ENCODE measurements at regions not wholly inside any gene's neighbourhood (a gene's known extent, or its start where the extent isn't known, plus 50 kb on each side); places are given as distances from the start of the nearest gene placed in this dataset.

DNA sequence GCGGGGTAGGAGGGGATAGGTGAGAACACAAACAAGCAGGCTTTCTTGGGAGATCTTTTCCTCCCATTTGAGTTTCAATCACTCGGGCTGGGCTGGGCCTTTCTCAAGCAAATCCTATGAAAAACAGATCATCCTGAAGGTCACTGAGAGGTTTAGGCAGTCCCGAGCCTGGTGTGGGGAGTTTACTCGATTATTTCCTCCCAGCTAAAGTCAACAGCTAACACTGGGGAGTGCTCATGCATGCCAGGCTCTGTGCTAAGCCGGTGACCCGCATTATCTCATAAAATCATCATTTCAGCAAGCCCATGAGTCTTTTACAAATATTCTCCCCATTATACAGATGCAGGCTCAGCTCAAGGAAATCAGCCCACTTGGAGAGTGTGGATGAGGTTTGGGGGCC is 85.0 kb upstream of the PAX2 start:
- no peak overlapping the region for H3K9ac ChIP-seq (ENCODE audit: low read length in 3 of 3)
- peaks cover 21% of the 10 kb centered on the region for H3K27me3 ChIP-seq (ENCODE audit: control insufficient read depth, insufficient read depth, low read length)
- no peak overlapping the region for H3K4me3 ChIP-seq (ENCODE audit: low read length in 3 of 3)
- H3K36me3 ChIP-seq (ENCODE audit: control insufficient read depth in 2 of 3, insufficient read depth in 3 of 3, low read length in 3 of 3) = no peaks in the 10 kb centered on the region
- TF ChIP-seq, protein P1, sequence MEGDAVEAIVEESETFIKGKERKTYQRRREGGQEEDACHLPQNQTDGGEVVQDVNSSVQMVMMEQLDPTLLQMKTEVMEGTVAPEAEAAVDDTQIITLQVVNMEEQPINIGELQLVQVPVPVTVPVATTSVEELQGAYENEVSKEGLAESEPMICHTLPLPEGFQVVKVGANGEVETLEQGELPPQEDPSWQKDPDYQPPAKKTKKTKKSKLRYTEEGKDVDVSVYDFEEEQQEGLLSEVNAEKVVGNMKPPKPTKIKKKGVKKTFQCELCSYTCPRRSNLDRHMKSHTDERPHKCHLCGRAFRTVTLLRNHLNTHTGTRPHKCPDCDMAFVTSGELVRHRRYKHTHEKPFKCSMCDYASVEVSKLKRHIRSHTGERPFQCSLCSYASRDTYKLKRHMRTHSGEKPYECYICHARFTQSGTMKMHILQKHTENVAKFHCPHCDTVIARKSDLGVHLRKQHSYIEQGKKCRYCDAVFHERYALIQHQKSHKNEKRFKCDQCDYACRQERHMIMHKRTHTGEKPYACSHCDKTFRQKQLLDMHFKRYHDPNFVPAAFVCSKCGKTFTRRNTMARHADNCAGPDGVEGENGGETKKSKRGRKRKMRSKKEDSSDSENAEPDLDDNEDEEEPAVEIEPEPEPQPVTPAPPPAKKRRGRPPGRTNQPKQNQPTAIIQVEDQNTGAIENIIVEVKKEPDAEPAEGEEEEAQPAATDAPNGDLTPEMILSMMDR (IDR thresholded peaks at IDR 0.05; ENCODE audit: borderline replicate concordance, extremely low read depth, insufficient read depth) = no peak
- H3K27ac ChIP-seq (ENCODE audit: low read depth in 2 of 2, low read length in 2 of 2) = no peak overlapping the region
- FAIRE-seq (no peak), DNase-seq (peak in 3 of 5 donors; percentile 44 to 55 (median 52))
- peaks cover 0 to 5% (median 0%) of the 10 kb centered on the region in 3 donors for H3K4me1 ChIP-seq (ENCODE audit: control insufficient read depth in 2 of 3, insufficient read depth in 2 of 3, low read depth in 1 of 3, low read length in 3 of 3)
- peaks cover 0 to 2% (median 0%) of the 10 kb centered on the region in 3 donors for H3K9me3 ChIP-seq (ENCODE audit: control insufficient read depth in 2 of 3, insufficient read depth in 1 of 3, low read length in 3 of 3)
- intact Hi-C loops (cut with DNase I) = no loop called here

DNA sequence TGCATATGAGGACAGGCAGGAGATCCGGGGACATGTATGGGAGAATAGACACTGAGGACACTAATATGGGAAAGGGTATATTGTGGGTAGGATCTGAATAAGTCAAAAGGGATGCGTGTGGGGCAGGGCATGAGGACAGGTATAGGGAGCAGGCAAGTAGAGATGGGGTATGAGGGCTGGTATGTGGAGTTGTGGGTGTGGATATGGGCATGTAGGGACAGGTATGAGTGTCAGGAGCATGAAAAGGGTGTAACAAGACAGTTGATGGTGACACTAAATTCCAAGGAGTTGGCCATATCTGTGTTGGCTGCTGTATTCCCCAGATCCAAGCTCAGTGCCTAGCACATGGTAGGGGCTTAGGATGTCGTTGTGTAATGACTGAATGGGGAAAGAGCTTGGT is 84.4 kb upstream of the PAX2 start:
- FAIRE-seq (no peak), DNase-seq (no peak)
- H3K27ac ChIP-seq (ENCODE audit: low read depth in 2 of 2, low read length in 2 of 2) = no peak overlapping the region
- no peak overlapping the region for H3K9ac ChIP-seq (ENCODE audit: low read length in 3 of 3)
- intact Hi-C loops (cut with DNase I) = no loop called here
- TF ChIP-seq, protein P1 (IDR thresholded peaks at IDR 0.05; ENCODE audit: borderline replicate concordance, extremely low read depth, insufficient read depth) = no peak
- no peaks in the 10 kb centered on the region for H3K36me3 ChIP-seq (ENCODE audit: control insufficient read depth in 2 of 3, insufficient read depth in 3 of 3, low read length in 3 of 3)
- H3K4me1 ChIP-seq (ENCODE audit: control insufficient read depth in 2 of 3, insufficient read depth in 2 of 3, low read depth in 1 of 3, low read length in 3 of 3) = peaks cover 0 to under 1% (median 0%) of the 10 kb centered on the region in 3 donors
- H3K9me3 ChIP-seq (ENCODE audit: control insufficient read depth in 2 of 3, insufficient read depth in 1 of 3, low read length in 3 of 3) = peaks cover 0 to 2% (median 0%) of the 10 kb centered on the region in 3 donors
- H3K4me3 ChIP-seq (ENCODE audit: low read length in 3 of 3) = no peak overlapping the region
- H3K27me3 ChIP-seq (ENCODE audit: control insufficient read depth, insufficient read depth, low read length) = peaks cover 21% of the 10 kb centered on the region

DNA sequence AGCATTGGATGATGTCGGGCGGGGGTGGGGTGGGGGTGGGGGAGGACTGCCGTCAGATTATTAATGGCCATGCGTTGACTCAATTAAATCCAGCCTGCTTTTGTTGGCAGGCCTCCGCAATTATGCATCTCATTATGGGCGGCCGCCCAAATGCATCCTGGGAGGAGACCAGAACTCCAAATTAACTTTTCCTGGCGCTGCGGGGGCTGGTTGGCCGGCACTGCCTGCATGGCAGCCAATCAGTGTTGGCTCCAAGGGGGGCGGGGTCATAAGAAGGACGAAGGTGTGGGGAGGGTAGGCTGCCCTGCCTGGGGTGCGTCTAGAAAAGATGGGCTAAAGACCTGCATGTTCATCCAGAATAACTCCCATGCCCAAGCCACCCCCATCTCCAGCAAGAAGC is 83.9 kb upstream of the PAX2 start:
- H3K36me3 ChIP-seq (ENCODE audit: control insufficient read depth in 2 of 3, insufficient read depth in 3 of 3, low read length in 3 of 3) = no peaks in the 10 kb centered on the region
- H3K27me3 ChIP-seq (ENCODE audit: control insufficient read depth, insufficient read depth, low read length) = peaks cover 21% of the 10 kb centered on the region
- DNase-seq (peak in 4 of 5 donors; percentile 41 to 83 (median 68)), FAIRE-seq (no peak)
- peaks cover 0 to 2% (median 0%) of the 10 kb centered on the region in 3 donors for H3K9me3 ChIP-seq (ENCODE audit: control insufficient read depth in 2 of 3, insufficient read depth in 1 of 3, low read length in 3 of 3)
- H3K9ac ChIP-seq (ENCODE audit: low read length in 3 of 3) = no peak overlapping the region
- H3K4me1 ChIP-seq (ENCODE audit: control insufficient read depth in 2 of 3, insufficient read depth in 2 of 3, low read depth in 1 of 3, low read length in 3 of 3) = no peaks in the 10 kb centered on the region
- H3K27ac ChIP-seq (ENCODE audit: low read depth in 2 of 2, low read length in 2 of 2) = no peak overlapping the region
- intact Hi-C loops (cut with DNase I) = no loop called here
- TF ChIP-seq, protein P1 (IDR thresholded peaks at IDR 0.05; ENCODE audit: borderline replicate concordance, extremely low read depth, insufficient read depth) = no peak
- no peak overlapping the region for H3K4me3 ChIP-seq (ENCODE audit: low read length in 3 of 3)

DNA sequence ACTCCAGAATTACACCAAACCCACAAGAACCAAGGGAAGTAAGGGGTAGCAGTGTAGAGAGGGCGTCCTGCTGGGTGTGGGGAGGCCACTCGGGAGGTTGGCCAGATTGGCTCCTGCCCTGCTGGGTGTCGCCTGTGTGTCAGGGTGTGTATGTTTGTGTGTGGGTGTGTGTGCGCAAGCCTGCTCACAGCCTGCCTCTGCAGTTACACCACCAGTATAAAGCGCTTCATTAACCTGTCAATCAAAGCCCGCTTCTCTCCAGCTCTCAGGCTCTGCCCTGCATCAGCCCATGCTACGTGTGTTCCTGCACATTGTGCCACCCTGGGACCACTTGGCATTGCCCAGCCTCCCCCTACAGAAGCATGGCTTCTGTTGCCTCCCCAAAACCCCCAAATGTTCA is 83.3 kb upstream of the PAX2 start:
- intact Hi-C loops (cut with DNase I) = no loop called here
- peaks cover 21% of the 10 kb centered on the region for H3K27me3 ChIP-seq (ENCODE audit: control insufficient read depth, insufficient read depth, low read length)

More for the DNA sequence above, 83.3 kb upstream of the PAX2 start:
- no peak overlapping the region for H3K9ac ChIP-seq (ENCODE audit: low read length in 3 of 3)
- FAIRE-seq = no peak
- H3K36me3 ChIP-seq (ENCODE audit: control insufficient read depth in 2 of 3, insufficient read depth in 3 of 3, low read length in 3 of 3) = no peaks in the 10 kb centered on the region
- H3K27ac ChIP-seq (ENCODE audit: low read depth in 2 of 2, low read length in 2 of 2) = no peak overlapping the region
- DNase-seq = peak in 4 of 5 donors; percentile 87 to 94 (median 92)
- TF ChIP-seq, protein P1 (IDR thresholded peaks at IDR 0.05; ENCODE audit: borderline replicate concordance, extremely low read depth, insufficient read depth) = no peak
- H3K4me1 ChIP-seq (ENCODE audit: control insufficient read depth in 2 of 3, insufficient read depth in 2 of 3, low read depth in 1 of 3, low read length in 3 of 3) = no peaks in the 10 kb centered on the region
- peaks cover 0 to 2% (median 0%) of the 10 kb centered on the region in 3 donors for H3K9me3 ChIP-seq (ENCODE audit: control insufficient read depth in 2 of 3, insufficient read depth in 1 of 3, low read length in 3 of 3)
- no peak overlapping the region for H3K4me3 ChIP-seq (ENCODE audit: low read length in 3 of 3)
